HG03342 (cell line): ENCODE measurements at regions not wholly inside any gene's neighbourhood (a gene's known extent, or its start where the extent isn't known, plus 50 kb on each side); places are given as distances from the start of the nearest gene placed in this dataset.

Experiments used
- ATAC-seq: cut with Tn5 transposase; IDR thresholded peaks from one replicate; pipeline ENCODE4 v1.9.1; 2021; ENCODE audit warnings: mild to moderate bottlenecking, moderate library complexity; ENCODE audit not compliant: unreplicated experiment

GRCh38 chr5:96074870-96075269 lies 113.2 kb upstream of the ELL2 start:
- no peak for ATAC-seq

- no peak for ATAC-seq
These were observed 112.8 kb upstream of the ELL2 start for GRCh38 chr5:96074460-96074859.

GRCh38 chr5:96072791-96073165 lies 111.1 kb upstream of the ELL2 start:
- no peak for ATAC-seq

GRCh38 chr5:96072138-96072790 lies 110.6 kb upstream of the ELL2 start:
- ATAC-seq, result no peak

GRCh38 chr5:96070622-96071225 lies 109.1 kb upstream of the ELL2 start:
- ATAC-seq, result no peak

- ATAC-seq, result no peak
These were observed 106.4 kb upstream of the ELL2 start for GRCh38 chr5:96067894-96068614.

GRCh38 chr5:96067251-96067650 lies 105.6 kb upstream of the ELL2 start:
- ATAC-seq, result no peak

- no peak for ATAC-seq
These were observed 104.7 kb upstream of the ELL2 start for GRCh38 chr5:96066386-96066719.

GRCh38 chr5:96065685-96066385 lies 104.2 kb upstream of the ELL2 start:
- no peak for ATAC-seq

- ATAC-seq, result no peak
These were observed 103.2 kb upstream of the ELL2 start for GRCh38 chr5:96064877-96065276.

- no peak for ATAC-seq
These were observed 101.2 kb upstream of the ELL2 start for GRCh38 chr5:96062836-96063235.

GRCh38 chr5:96058084-96058483 lies 96.4 kb upstream of the ELL2 start:
- no peak for ATAC-seq

GRCh38 chr5:96054311-96055030 lies 92.8 kb upstream of the ELL2 start:
- no peak for ATAC-seq

GRCh38 chr5:96053063-96053735 lies 91.5 kb upstream of the ELL2 start:
- ATAC-seq, result no peak

GRCh38 chr5:96052374-96052773 lies 90.7 kb upstream of the ELL2 start:
- ATAC-seq, result no peak

GRCh38 chr5:96051401-96051830 lies 89.8 kb upstream of the ELL2 start:
- ATAC-seq, result no peak

GRCh38 chr5:96050273-96050880 lies 88.7 kb upstream of the ELL2 start:
- ATAC-seq, result no peak

- no peak for ATAC-seq
These were observed 88.0 kb upstream of the ELL2 start for GRCh38 chr5:96049398-96050272.

- no peak for ATAC-seq
These were observed 87.1 kb upstream of the ELL2 start for GRCh38 chr5:96048763-96049162.
